ENCODE measurements at regions not wholly inside any gene's neighbourhood (a gene's known extent, or its start where the extent isn't known, plus 50 kb on each side); places are given as distances from the start of the nearest gene placed in this dataset.

GRCh38 chr16:52649870-52650269, 102.9 kb upstream of the TOX3 start:
- H3K9me3 ChIP-seq (ENCODE audit: control insufficient read depth in 1 of 2, low read length in 2 of 2), result no peaks in the 10 kb centered on the region
- H3K4me3 ChIP-seq (ENCODE audit: low read depth in 1 of 2, low read length in 2 of 2), result no peak overlapping the region
- H3K27me3 ChIP-seq (ENCODE audit: control insufficient read depth in 1 of 2, insufficient read depth in 2 of 2, low read length in 2 of 2), result no peaks in the 10 kb centered on the region
- no peaks in the 10 kb centered on the region for H3K4me1 ChIP-seq (ENCODE audit: control insufficient read depth in 1 of 2, insufficient read depth in 2 of 2, low read length in 2 of 2)
- no peak overlapping the region for H3K27ac ChIP-seq (ENCODE audit: low read depth, low read length)
- H3K36me3 ChIP-seq (ENCODE audit: control insufficient read depth in 1 of 2, insufficient read depth in 2 of 2, low read length in 2 of 2), result no peaks in the 10 kb centered on the region
- H3K9ac ChIP-seq (ENCODE audit: low read depth in 1 of 2, low read length in 2 of 2), result no peak overlapping the region

GRCh38 chr16:52647588-52647987, 100.6 kb upstream of the TOX3 start:
- Histone ChIP-seq H3K4me3 (ENCODE audit: low read depth in 1 of 2, low read length in 2 of 2) (no peak overlapping the region), H3K36me3 (ENCODE audit: control insufficient read depth in 1 of 2, insufficient read depth in 2 of 2, low read length in 2 of 2) (no peaks in the 10 kb centered on the region), H3K27ac (ENCODE audit: low read depth, low read length) (no peak overlapping the region), H3K9ac (ENCODE audit: low read depth in 1 of 2, low read length in 2 of 2) (no peak overlapping the region), H3K9me3 (ENCODE audit: control insufficient read depth in 1 of 2, low read length in 2 of 2) (no peaks in the 10 kb centered on the region), H3K27me3 (ENCODE audit: control insufficient read depth in 1 of 2, insufficient read depth in 2 of 2, low read length in 2 of 2) (no peaks in the 10 kb centered on the region), H3K4me1 (ENCODE audit: control insufficient read depth in 1 of 2, insufficient read depth in 2 of 2, low read length in 2 of 2) (no peaks in the 10 kb centered on the region)

GRCh38 chr16:52643006-52643405, 96.1 kb upstream of the TOX3 start:
- no peak overlapping the region for H3K27ac ChIP-seq (ENCODE audit: low read depth, low read length)
- no peaks in the 10 kb centered on the region for H3K36me3 ChIP-seq (ENCODE audit: control insufficient read depth in 1 of 2, insufficient read depth in 2 of 2, low read length in 2 of 2)
- no peaks in the 10 kb centered on the region for H3K9me3 ChIP-seq (ENCODE audit: control insufficient read depth in 1 of 2, low read length in 2 of 2)
- H3K4me3 ChIP-seq (ENCODE audit: low read depth in 1 of 2, low read length in 2 of 2), result no peak overlapping the region
- no peaks in the 10 kb centered on the region for H3K27me3 ChIP-seq (ENCODE audit: control insufficient read depth in 1 of 2, insufficient read depth in 2 of 2, low read length in 2 of 2)
- H3K4me1 ChIP-seq (ENCODE audit: control insufficient read depth in 1 of 2, insufficient read depth in 2 of 2, low read length in 2 of 2), result no peaks in the 10 kb centered on the region
- no peak overlapping the region for H3K9ac ChIP-seq (ENCODE audit: low read depth in 1 of 2, low read length in 2 of 2)

- Histone ChIP-seq H3K36me3 (ENCODE audit: control insufficient read depth in 1 of 2, insufficient read depth in 2 of 2, low read length in 2 of 2) (no peaks in the 10 kb centered on the region), H3K4me3 (ENCODE audit: low read depth in 1 of 2, low read length in 2 of 2) (no peak overlapping the region), H3K27me3 (ENCODE audit: control insufficient read depth in 1 of 2, insufficient read depth in 2 of 2, low read length in 2 of 2) (no peaks in the 10 kb centered on the region), H3K4me1 (ENCODE audit: control insufficient read depth in 1 of 2, insufficient read depth in 2 of 2, low read length in 2 of 2) (no peaks in the 10 kb centered on the region), H3K9me3 (ENCODE audit: control insufficient read depth in 1 of 2, low read length in 2 of 2) (no peaks in the 10 kb centered on the region), H3K27ac (ENCODE audit: low read depth, low read length) (no peak overlapping the region), H3K9ac (ENCODE audit: low read depth in 1 of 2, low read length in 2 of 2) (no peak overlapping the region)
These were observed 87.6 kb upstream of the TOX3 start for GRCh38 chr16:52634528-52634927.

GRCh38 chr16:52634104-52634503, 87.2 kb upstream of the TOX3 start:
- Histone ChIP-seq H3K36me3 (ENCODE audit: control insufficient read depth in 1 of 2, insufficient read depth in 2 of 2, low read length in 2 of 2) (no peaks in the 10 kb centered on the region), H3K27me3 (ENCODE audit: control insufficient read depth in 1 of 2, insufficient read depth in 2 of 2, low read length in 2 of 2) (no peaks in the 10 kb centered on the region), H3K4me1 (ENCODE audit: control insufficient read depth in 1 of 2, insufficient read depth in 2 of 2, low read length in 2 of 2) (no peaks in the 10 kb centered on the region), H3K9ac (ENCODE audit: low read depth in 1 of 2, low read length in 2 of 2) (no peak overlapping the region), H3K9me3 (ENCODE audit: control insufficient read depth in 1 of 2, low read length in 2 of 2) (no peaks in the 10 kb centered on the region), H3K27ac (ENCODE audit: low read depth, low read length) (no peak overlapping the region), H3K4me3 (ENCODE audit: low read depth in 1 of 2, low read length in 2 of 2) (no peak overlapping the region)

- no peak overlapping the region for H3K4me3 ChIP-seq (ENCODE audit: low read depth in 1 of 2, low read length in 2 of 2)
- no peak overlapping the region for H3K27ac ChIP-seq (ENCODE audit: low read depth, low read length)
- H3K9ac ChIP-seq (ENCODE audit: low read depth in 1 of 2, low read length in 2 of 2), result no peak overlapping the region
- no peaks in the 10 kb centered on the region for H3K27me3 ChIP-seq (ENCODE audit: control insufficient read depth in 1 of 2, insufficient read depth in 2 of 2, low read length in 2 of 2)
- H3K36me3 ChIP-seq (ENCODE audit: control insufficient read depth in 1 of 2, insufficient read depth in 2 of 2, low read length in 2 of 2), result no peaks in the 10 kb centered on the region
- no peaks in the 10 kb centered on the region for H3K4me1 ChIP-seq (ENCODE audit: control insufficient read depth in 1 of 2, insufficient read depth in 2 of 2, low read length in 2 of 2)
- H3K9me3 ChIP-seq (ENCODE audit: control insufficient read depth in 1 of 2, low read length in 2 of 2), result no peaks in the 10 kb centered on the region
These were observed 86.3 kb upstream of the TOX3 start for GRCh38 chr16:52633230-52633629.

GRCh38 chr16:52631711-52632110, 84.8 kb upstream of the TOX3 start:
- Histone ChIP-seq H3K9me3 (ENCODE audit: control insufficient read depth in 1 of 2, low read length in 2 of 2) (no peaks in the 10 kb centered on the region), H3K27ac (ENCODE audit: low read depth, low read length) (no peak overlapping the region), H3K9ac (ENCODE audit: low read depth in 1 of 2, low read length in 2 of 2) (no peak overlapping the region), H3K27me3 (ENCODE audit: control insufficient read depth in 1 of 2, insufficient read depth in 2 of 2, low read length in 2 of 2) (no peaks in the 10 kb centered on the region), H3K36me3 (ENCODE audit: control insufficient read depth in 1 of 2, insufficient read depth in 2 of 2, low read length in 2 of 2) (no peaks in the 10 kb centered on the region), H3K4me1 (ENCODE audit: control insufficient read depth in 1 of 2, insufficient read depth in 2 of 2, low read length in 2 of 2) (no peaks in the 10 kb centered on the region), H3K4me3 (ENCODE audit: low read depth in 1 of 2, low read length in 2 of 2) (no peak overlapping the region)

GRCh38 chr16:52630711-52631110, 83.8 kb upstream of the TOX3 start:
- no peaks in the 10 kb centered on the region for H3K36me3 ChIP-seq (ENCODE audit: control insufficient read depth in 1 of 2, insufficient read depth in 2 of 2, low read length in 2 of 2)
- no peak overlapping the region for H3K9ac ChIP-seq (ENCODE audit: low read depth in 1 of 2, low read length in 2 of 2)
- no peaks in the 10 kb centered on the region for H3K4me1 ChIP-seq (ENCODE audit: control insufficient read depth in 1 of 2, insufficient read depth in 2 of 2, low read length in 2 of 2)
- H3K27ac ChIP-seq (ENCODE audit: low read depth, low read length), result no peak overlapping the region
- H3K4me3 ChIP-seq (ENCODE audit: low read depth in 1 of 2, low read length in 2 of 2), result no peak overlapping the region
- H3K9me3 ChIP-seq (ENCODE audit: control insufficient read depth in 1 of 2, low read length in 2 of 2), result no peaks in the 10 kb centered on the region
- H3K27me3 ChIP-seq (ENCODE audit: control insufficient read depth in 1 of 2, insufficient read depth in 2 of 2, low read length in 2 of 2), result no peaks in the 10 kb centered on the region

- Histone ChIP-seq H3K9me3 (ENCODE audit: control insufficient read depth in 1 of 2, low read length in 2 of 2) (no peaks in the 10 kb centered on the region), H3K27me3 (ENCODE audit: control insufficient read depth in 1 of 2, insufficient read depth in 2 of 2, low read length in 2 of 2) (no peaks in the 10 kb centered on the region)
These were observed 82.4 kb upstream of the TOX3 start for GRCh38 chr16:52629296-52629695.

GRCh38 chr16:52624891-52625290, 77.9 kb upstream of the TOX3 start:
- H3K4me3 ChIP-seq (ENCODE audit: low read depth in 1 of 2, low read length in 2 of 2), result no peak overlapping the region
- no peaks in the 10 kb centered on the region for H3K27me3 ChIP-seq (ENCODE audit: control insufficient read depth in 1 of 2, insufficient read depth in 2 of 2, low read length in 2 of 2)
- no peaks in the 10 kb centered on the region for H3K4me1 ChIP-seq (ENCODE audit: control insufficient read depth in 1 of 2, insufficient read depth in 2 of 2, low read length in 2 of 2)
- H3K27ac ChIP-seq (ENCODE audit: low read depth, low read length), result no peak overlapping the region
- no peak overlapping the region for H3K9ac ChIP-seq (ENCODE audit: low read depth in 1 of 2, low read length in 2 of 2)
- H3K9me3 ChIP-seq (ENCODE audit: control insufficient read depth in 1 of 2, low read length in 2 of 2), result no peaks in the 10 kb centered on the region
- H3K36me3 ChIP-seq (ENCODE audit: control insufficient read depth in 1 of 2, insufficient read depth in 2 of 2, low read length in 2 of 2), result no peaks in the 10 kb centered on the region

More at GRCh38 chr16:52629296-52629695, 82.4 kb upstream of the TOX3 start:
- H3K36me3 ChIP-seq (ENCODE audit: control insufficient read depth in 1 of 2, insufficient read depth in 2 of 2, low read length in 2 of 2), result no peaks in the 10 kb centered on the region
- H3K4me3 ChIP-seq (ENCODE audit: low read depth in 1 of 2, low read length in 2 of 2), result no peak overlapping the region
- H3K9ac ChIP-seq (ENCODE audit: low read depth in 1 of 2, low read length in 2 of 2), result no peak overlapping the region
- no peak overlapping the region for H3K27ac ChIP-seq (ENCODE audit: low read depth, low read length)
- no peaks in the 10 kb centered on the region for H3K4me1 ChIP-seq (ENCODE audit: control insufficient read depth in 1 of 2, insufficient read depth in 2 of 2, low read length in 2 of 2)

- no peak overlapping the region for H3K4me3 ChIP-seq (ENCODE audit: low read depth in 1 of 2, low read length in 2 of 2)
- H3K27ac ChIP-seq (ENCODE audit: low read depth, low read length), result no peak overlapping the region
- peaks cover 3 to 5% of the 10 kb centered on the region in 2 donors for H3K9me3 ChIP-seq (ENCODE audit: control insufficient read depth in 1 of 2, low read length in 2 of 2)
- no peaks in the 10 kb centered on the region for H3K36me3 ChIP-seq (ENCODE audit: control insufficient read depth in 1 of 2, insufficient read depth in 2 of 2, low read length in 2 of 2)
- H3K27me3 ChIP-seq (ENCODE audit: control insufficient read depth in 1 of 2, insufficient read depth in 2 of 2, low read length in 2 of 2), result no peaks in the 10 kb centered on the region
- no peak overlapping the region for H3K9ac ChIP-seq (ENCODE audit: low read depth in 1 of 2, low read length in 2 of 2)
- H3K4me1 ChIP-seq (ENCODE audit: control insufficient read depth in 1 of 2, insufficient read depth in 2 of 2, low read length in 2 of 2), result no peaks in the 10 kb centered on the region
These were observed 74.7 kb upstream of the TOX3 start for GRCh38 chr16:52621651-52622050.

Data from duodenal mucosa (tissue), 2 donors.